ENCODE measurements at regions not wholly inside any gene's neighbourhood (a gene's known extent, or its start where the extent isn't known, plus 50 kb on each side); places are given as distances from the start of the nearest gene placed in this dataset.

- no CpG with 5 or more reads among the region's 4 CpGs for WGBS (ENCODE audit: extremely low coverage, insufficient coverage, insufficient read length)
These were observed 143.9 kb upstream of the DLX2 start for GRCh38 chr2:172246649-172247048.

GRCh38 chr2:172247203-172247602 lies 144.5 kb upstream of the DLX2 start:
- Histone ChIP-seq H2AK5ac (ENCODE audit: low read length) (peak overlapping the region; percentile 0), H2BK120ac (ENCODE audit: insufficient read depth, low read length, poor library complexity) (peak overlapping the region; percentile 28), H3K4me2 (ENCODE audit: low read length) (no peak overlapping the region), H4K91ac (ENCODE audit: low read depth, low read length) (peak overlapping the region; percentile 89), H2AFZ (ENCODE audit: insufficient read depth, low read length, poor library complexity) (no peak overlapping the region), H3K4ac (ENCODE audit: low read depth, low read length) (peak overlapping the region; percentile 22), H3K18ac (ENCODE audit: low read length) (peak overlapping the region; percentile 1), H3K79me1 (ENCODE audit: low read length) (peaks cover 40% of the 10 kb centered on the region), H3K9me3 (ENCODE audit: insufficient read depth, low read depth, low read length) (no peaks in the 10 kb centered on the region), H3K79me2 (ENCODE audit: control insufficient read depth, insufficient read depth, low read length, poor library complexity) (peaks cover 5% of the 10 kb centered on the region), H3K36me3 (ENCODE audit: control insufficient read depth in 1 of 2, insufficient read depth in 2 of 2, low read length in 2 of 2) (no peaks in the 10 kb centered on the region), H2BK5ac (ENCODE audit: low read depth, low read length, poor library complexity) (peak overlapping the region; percentile 16), H3K23ac (ENCODE audit: low read length) (no peak overlapping the region), H3K27ac (ENCODE audit: low read depth, low read length) (peak overlapping the region; percentile 93), H4K8ac (ENCODE audit: low read depth, low read length) (no peak overlapping the region), H3K4me1 (ENCODE audit: control insufficient read depth in 1 of 2, insufficient read depth in 2 of 2, low read length in 2 of 2) (peaks cover 22 to 31% of the 10 kb centered on the region in 2 experiments), H3K9ac (ENCODE audit: low read length) (no peak overlapping the region), H3K4me3 (ENCODE audit: low read depth, low read length) (no peak overlapping the region), H3K27me3 (ENCODE audit: insufficient read depth, low read length) (no peaks in the 10 kb centered on the region), H2BK12ac (ENCODE audit: low read length) (peak overlapping the region; percentile 25), H3K14ac (ENCODE audit: low read length) (peak overlapping the region; percentile 20), H4K12ac (ENCODE audit: low read depth, low read length) (no peak overlapping the region)
- DNase-seq = peak in 1 of 2 donors; percentile 51
- no CpG with 5 or more reads among the region's 6 CpGs for WGBS (ENCODE audit: extremely low coverage, insufficient coverage, insufficient read length)

More at GRCh38 chr2:172246649-172247048, 143.9 kb upstream of the DLX2 start:
- Histone ChIP-seq H3K9me3 (ENCODE audit: insufficient read depth, low read depth, low read length) (no peaks in the 10 kb centered on the region), H3K4me3 (ENCODE audit: low read depth, low read length) (no peak overlapping the region), H2BK12ac (ENCODE audit: low read length) (peak overlapping the region; percentile 19), H3K79me2 (ENCODE audit: control insufficient read depth, insufficient read depth, low read length, poor library complexity) (peaks cover 2% of the 10 kb centered on the region), H3K4ac (ENCODE audit: low read depth, low read length) (no peak overlapping the region), H4K8ac (ENCODE audit: low read depth, low read length) (no peak overlapping the region), H3K18ac (ENCODE audit: low read length) (peak overlapping the region; percentile 16), H2AK5ac (ENCODE audit: low read length) (no peak overlapping the region), H3K79me1 (ENCODE audit: low read length) (peaks cover 34% of the 10 kb centered on the region), H3K14ac (ENCODE audit: low read length) (no peak overlapping the region), H2BK5ac (ENCODE audit: low read depth, low read length, poor library complexity) (no peak overlapping the region), H3K4me1 (ENCODE audit: control insufficient read depth in 1 of 2, insufficient read depth in 2 of 2, low read length in 2 of 2) (peaks cover 16 to 26% of the 10 kb centered on the region in 2 experiments), H3K27me3 (ENCODE audit: insufficient read depth, low read length) (no peaks in the 10 kb centered on the region), H4K12ac (ENCODE audit: low read depth, low read length) (no peak overlapping the region), H3K27ac (ENCODE audit: low read depth, low read length) (no peak overlapping the region), H4K91ac (ENCODE audit: low read depth, low read length) (no peak overlapping the region), H3K23ac (ENCODE audit: low read length) (no peak overlapping the region), H2BK120ac (ENCODE audit: insufficient read depth, low read length, poor library complexity) (peak overlapping the region; percentile 18), H3K9ac (ENCODE audit: low read length) (no peak overlapping the region), H3K4me2 (ENCODE audit: low read length) (no peak overlapping the region), H2AFZ (ENCODE audit: insufficient read depth, low read length, poor library complexity) (no peak overlapping the region), H3K36me3 (ENCODE audit: control insufficient read depth in 1 of 2, insufficient read depth in 2 of 2, low read length in 2 of 2) (no peaks in the 10 kb centered on the region)
- DNase-seq = no peak

- Histone ChIP-seq H3K27ac (ENCODE audit: low read depth, low read length) (peak overlapping the region; percentile 93), H3K9me3 (ENCODE audit: insufficient read depth, low read depth, low read length) (no peaks in the 10 kb centered on the region), H2AK5ac (ENCODE audit: low read length) (peak overlapping the region; percentile 71), H3K18ac (ENCODE audit: low read length) (peak overlapping the region; percentile 79), H4K12ac (ENCODE audit: low read depth, low read length) (no peak overlapping the region), H3K79me2 (ENCODE audit: control insufficient read depth, insufficient read depth, low read length, poor library complexity) (peaks cover 8% of the 10 kb centered on the region), H4K91ac (ENCODE audit: low read depth, low read length) (peak overlapping the region; percentile 89), H3K9ac (ENCODE audit: low read length) (no peak overlapping the region), H3K36me3 (ENCODE audit: control insufficient read depth in 1 of 2, insufficient read depth in 2 of 2, low read length in 2 of 2) (no peaks in the 10 kb centered on the region), H2BK12ac (ENCODE audit: low read length) (peak overlapping the region; percentile 99), H3K79me1 (ENCODE audit: low read length) (peaks cover 44% of the 10 kb centered on the region), H4K8ac (ENCODE audit: low read depth, low read length) (peak overlapping the region; percentile 61), H3K4me3 (ENCODE audit: low read depth, low read length) (no peak overlapping the region), H3K4me2 (ENCODE audit: low read length) (no peak overlapping the region), H2BK5ac (ENCODE audit: low read depth, low read length, poor library complexity) (peak overlapping the region; percentile 90), H3K27me3 (ENCODE audit: insufficient read depth, low read length) (no peaks in the 10 kb centered on the region), H3K4me1 (ENCODE audit: control insufficient read depth in 1 of 2, insufficient read depth in 2 of 2, low read length in 2 of 2) (peaks cover 25 to 37% of the 10 kb centered on the region in 2 experiments), H2BK120ac (ENCODE audit: insufficient read depth, low read length, poor library complexity) (peak overlapping the region; percentile 28), H3K4ac (ENCODE audit: low read depth, low read length) (peak overlapping the region; percentile 78), H3K14ac (ENCODE audit: low read length) (peak overlapping the region; percentile 69), H3K23ac (ENCODE audit: low read length) (no peak overlapping the region), H2AFZ (ENCODE audit: insufficient read depth, low read length, poor library complexity) (peak overlapping the region; percentile 47)
- WGBS (ENCODE audit: extremely low coverage, insufficient coverage, insufficient read length) = no CpG with 5 or more reads among the region's 4 CpGs
- no peak for DNase-seq
These were observed 145.7 kb upstream of the DLX2 start for GRCh38 chr2:172248381-172248780.

- no CpG with 5 or more reads among the region's 1 CpG for WGBS (ENCODE audit: extremely low coverage, insufficient coverage, insufficient read length)
- Histone ChIP-seq H3K79me2 (ENCODE audit: control insufficient read depth, insufficient read depth, low read length, poor library complexity) (peaks cover 8% of the 10 kb centered on the region), H2AFZ (ENCODE audit: insufficient read depth, low read length, poor library complexity) (peak overlapping the region; percentile 47)
These were observed 146.1 kb upstream of the DLX2 start for GRCh38 chr2:172248785-172249187.

More at GRCh38 chr2:172248785-172249187, 146.1 kb upstream of the DLX2 start:
- peak overlapping the region; percentile 28 for H2BK120ac ChIP-seq (ENCODE audit: insufficient read depth, low read length, poor library complexity)
- no peak overlapping the region for H3K23ac ChIP-seq (ENCODE audit: low read length)
- no peak overlapping the region for H3K4me2 ChIP-seq (ENCODE audit: low read length)
- H3K27me3 ChIP-seq (ENCODE audit: insufficient read depth, low read length) = no peaks in the 10 kb centered on the region
- no peak overlapping the region for H3K4me3 ChIP-seq (ENCODE audit: low read depth, low read length)
- H3K9me3 ChIP-seq (ENCODE audit: insufficient read depth, low read depth, low read length) = no peaks in the 10 kb centered on the region
- H3K4me1 ChIP-seq (ENCODE audit: control insufficient read depth in 1 of 2, insufficient read depth in 2 of 2, low read length in 2 of 2) = peaks cover 29 to 41% of the 10 kb centered on the region in 2 experiments
- no peaks in the 10 kb centered on the region for H3K36me3 ChIP-seq (ENCODE audit: control insufficient read depth in 1 of 2, insufficient read depth in 2 of 2, low read length in 2 of 2)
- peak overlapping the region; percentile 89 for H4K91ac ChIP-seq (ENCODE audit: low read depth, low read length)
- peak overlapping the region; percentile 90 for H2BK5ac ChIP-seq (ENCODE audit: low read depth, low read length, poor library complexity)
- H3K18ac ChIP-seq (ENCODE audit: low read length) = peak overlapping the region; percentile 32
- peaks cover 48% of the 10 kb centered on the region for H3K79me1 ChIP-seq (ENCODE audit: low read length)
- H3K4ac ChIP-seq (ENCODE audit: low read depth, low read length) = peak overlapping the region; percentile 22
- no peak overlapping the region for H2AK5ac ChIP-seq (ENCODE audit: low read length)
- H3K14ac ChIP-seq (ENCODE audit: low read length) = peak overlapping the region; percentile 69
- peak overlapping the region; percentile 93 for H3K27ac ChIP-seq (ENCODE audit: low read depth, low read length)
- no peak overlapping the region for H4K12ac ChIP-seq (ENCODE audit: low read depth, low read length)
- no peak overlapping the region for H3K9ac ChIP-seq (ENCODE audit: low read length)
- DNase-seq = peak; percentile 37 to 81
- peak overlapping the region; percentile 61 for H4K8ac ChIP-seq (ENCODE audit: low read depth, low read length)
- peak overlapping the region; percentile 99 for H2BK12ac ChIP-seq (ENCODE audit: low read length)
